HepG2 (cell line): ENCODE measurements at regions not wholly inside any gene's neighbourhood (a gene's known extent, or its start where the extent isn't known, plus 50 kb on each side); places are given as distances from the start of the nearest gene placed in this dataset.

Source experiments
- RAD21 ChIP-seq: fragments of 450-650 bp; formaldehyde crosslinking; IDR thresholded peaks from 2 replicates; pipeline ENCODE4 v1.5.0; 2020; ENCODE audit warnings: mild to moderate bottlenecking
- SOX5 ChIP-seq: IDR thresholded peaks from 2 replicates; pipeline ENCODE4 v1.6.1; 2016; ENCODE audit warnings: borderline replicate concordance
- TF ChIP-seq, protein P1 (sequence below): sonication (generic); formaldehyde crosslinking; IDR thresholded peaks from 2 replicates; pipeline ENCODE4 v1.5.0; 2020; ENCODE audit warnings: mild to moderate bottlenecking, missing genetic modification reagents, borderline replicate concordance
- TF ChIP-seq, protein P2 (sequence below): IDR thresholded peaks from 2 replicates; pipeline ENCODE4 v1.6.1; 2016; ENCODE audit warnings: missing compliant biosample characterization, missing genetic modification reagents, borderline replicate concordance

DNA sequence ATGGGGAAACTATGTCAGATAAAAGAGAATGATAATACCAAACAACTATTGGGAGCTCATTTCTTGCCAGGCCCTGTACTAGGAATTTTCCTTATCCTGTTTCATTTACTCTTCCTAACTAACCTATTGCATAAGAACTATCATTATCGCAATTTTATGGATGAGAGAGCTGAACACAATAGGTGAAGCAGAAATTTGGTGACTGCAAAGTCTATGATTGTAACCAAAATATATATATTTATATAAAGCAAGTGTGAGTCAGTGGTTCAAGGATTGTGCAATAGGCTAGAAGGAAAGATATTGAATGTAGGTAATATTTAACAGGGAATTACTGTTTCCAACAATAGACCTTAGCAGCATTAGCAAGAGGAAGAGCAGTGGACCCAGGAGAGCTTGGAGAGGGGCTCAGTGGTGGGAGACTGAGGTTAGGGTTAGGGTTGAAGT, 181.1 kb upstream of the TENT5A start (continued):
- TF ChIP-seq, protein P1, sequence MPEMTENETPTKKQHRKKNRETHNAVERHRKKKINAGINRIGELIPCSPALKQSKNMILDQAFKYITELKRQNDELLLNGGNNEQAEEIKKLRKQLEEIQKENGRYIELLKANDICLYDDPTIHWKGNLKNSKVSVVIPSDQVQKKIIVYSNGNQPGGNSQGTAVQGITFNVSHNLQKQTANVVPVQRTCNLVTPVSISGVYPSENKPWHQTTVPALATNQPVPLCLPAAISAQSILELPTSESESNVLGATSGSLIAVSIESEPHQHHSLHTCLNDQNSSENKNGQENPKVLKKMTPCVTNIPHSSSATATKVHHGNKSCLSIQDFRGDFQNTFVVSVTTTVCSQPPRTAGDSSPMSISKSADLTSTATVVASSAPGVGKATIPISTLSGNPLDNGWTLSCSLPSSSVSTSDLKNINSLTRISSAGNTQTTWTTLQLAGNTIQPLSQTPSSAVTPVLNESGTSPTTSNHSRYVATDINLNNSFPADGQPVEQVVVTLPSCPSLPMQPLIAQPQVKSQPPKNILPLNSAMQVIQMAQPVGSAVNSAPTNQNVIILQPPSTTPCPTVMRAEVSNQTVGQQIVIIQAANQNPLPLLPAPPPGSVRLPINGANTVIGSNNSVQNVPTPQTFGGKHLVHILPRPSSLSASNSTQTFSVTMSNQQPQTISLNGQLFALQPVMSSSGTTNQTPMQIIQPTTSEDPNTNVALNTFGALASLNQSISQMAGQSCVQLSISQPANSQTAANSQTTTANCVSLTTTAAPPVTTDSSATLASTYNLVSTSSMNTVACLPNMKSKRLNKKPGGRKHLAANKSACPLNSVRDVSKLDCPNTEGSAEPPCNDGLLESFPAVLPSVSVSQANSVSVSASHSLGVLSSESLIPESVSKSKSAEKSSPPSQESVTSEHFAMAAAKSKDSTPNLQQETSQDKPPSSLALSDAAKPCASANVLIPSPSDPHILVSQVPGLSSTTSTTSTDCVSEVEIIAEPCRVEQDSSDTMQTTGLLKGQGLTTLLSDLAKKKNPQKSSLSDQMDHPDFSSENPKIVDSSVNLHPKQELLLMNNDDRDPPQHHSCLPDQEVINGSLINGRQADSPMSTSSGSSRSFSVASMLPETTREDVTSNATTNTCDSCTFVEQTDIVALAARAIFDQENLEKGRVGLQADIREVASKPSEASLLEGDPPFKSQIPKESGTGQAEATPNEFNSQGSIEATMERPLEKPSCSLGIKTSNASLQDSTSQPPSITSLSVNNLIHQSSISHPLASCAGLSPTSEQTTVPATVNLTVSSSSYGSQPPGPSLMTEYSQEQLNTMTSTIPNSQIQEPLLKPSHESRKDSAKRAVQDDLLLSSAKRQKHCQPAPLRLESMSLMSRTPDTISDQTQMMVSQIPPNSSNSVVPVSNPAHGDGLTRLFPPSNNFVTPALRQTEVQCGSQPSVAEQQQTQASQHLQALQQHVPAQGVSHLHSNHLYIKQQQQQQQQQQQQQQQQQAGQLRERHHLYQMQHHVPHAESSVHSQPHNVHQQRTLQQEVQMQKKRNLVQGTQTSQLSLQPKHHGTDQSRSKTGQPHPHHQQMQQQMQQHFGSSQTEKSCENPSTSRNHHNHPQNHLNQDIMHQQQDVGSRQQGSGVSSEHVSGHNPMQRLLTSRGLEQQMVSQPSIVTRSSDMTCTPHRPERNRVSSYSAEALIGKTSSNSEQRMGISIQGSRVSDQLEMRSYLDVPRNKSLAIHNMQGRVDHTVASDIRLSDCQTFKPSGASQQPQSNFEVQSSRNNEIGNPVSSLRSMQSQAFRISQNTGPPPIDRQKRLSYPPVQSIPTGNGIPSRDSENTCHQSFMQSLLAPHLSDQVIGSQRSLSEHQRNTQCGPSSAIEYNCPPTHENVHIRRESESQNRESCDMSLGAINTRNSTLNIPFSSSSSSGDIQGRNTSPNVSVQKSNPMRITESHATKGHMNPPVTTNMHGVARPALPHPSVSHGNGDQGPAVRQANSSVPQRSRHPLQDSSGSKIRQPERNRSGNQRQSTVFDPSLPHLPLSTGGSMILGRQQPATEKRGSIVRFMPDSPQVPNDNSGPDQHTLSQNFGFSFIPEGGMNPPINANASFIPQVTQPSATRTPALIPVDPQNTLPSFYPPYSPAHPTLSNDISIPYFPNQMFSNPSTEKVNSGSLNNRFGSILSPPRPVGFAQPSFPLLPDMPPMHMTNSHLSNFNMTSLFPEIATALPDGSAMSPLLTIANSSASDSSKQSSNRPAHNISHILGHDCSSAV (CRISPR knock-in tag): no peak
- TF ChIP-seq, protein P2, sequence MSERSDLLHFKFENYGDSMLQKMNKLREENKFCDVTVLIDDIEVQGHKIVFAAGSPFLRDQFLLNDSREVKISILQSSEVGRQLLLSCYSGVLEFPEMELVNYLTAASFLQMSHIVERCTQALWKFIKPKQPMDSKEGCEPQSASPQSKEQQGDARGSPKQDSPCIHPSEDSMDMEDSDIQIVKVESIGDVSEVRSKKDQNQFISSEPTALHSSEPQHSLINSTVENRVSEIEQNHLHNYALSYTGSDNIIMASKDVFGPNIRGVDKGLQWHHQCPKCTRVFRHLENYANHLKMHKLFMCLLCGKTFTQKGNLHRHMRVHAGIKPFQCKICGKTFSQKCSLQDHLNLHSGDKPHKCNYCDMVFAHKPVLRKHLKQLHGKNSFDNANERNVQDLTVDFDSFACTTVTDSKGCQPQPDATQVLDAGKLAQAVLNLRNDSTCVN (CRISPR knock-in tag): no peak
- TF ChIP-seq SOX5 (CRISPR knock-in tag) (peak; percentile 32; the same call in 1 of the 2 replicates), RAD21 (CRISPR knock-in tag) (no peak)
